GM18507 (cell line): ENCODE measurements at regions not wholly inside any gene's neighbourhood (a gene's known extent, or its start where the extent isn't known, plus 50 kb on each side); places are given as distances from the start of the nearest gene placed in this dataset.

Experiments
- DNase-seq: peaks from one replicate; pipeline ENCODE4 v3.0.0; 2011; ENCODE audit warnings: low read depth; ENCODE audit not compliant: insufficient read length; ENCODE audit errors: extremely low spot score
- FAIRE-seq: peaks from 2 replicates; lab custom pipeline; 2011; peaks lifted over from hg19 to GRCh38; lab: Jason Lieb, UNC

DNA sequence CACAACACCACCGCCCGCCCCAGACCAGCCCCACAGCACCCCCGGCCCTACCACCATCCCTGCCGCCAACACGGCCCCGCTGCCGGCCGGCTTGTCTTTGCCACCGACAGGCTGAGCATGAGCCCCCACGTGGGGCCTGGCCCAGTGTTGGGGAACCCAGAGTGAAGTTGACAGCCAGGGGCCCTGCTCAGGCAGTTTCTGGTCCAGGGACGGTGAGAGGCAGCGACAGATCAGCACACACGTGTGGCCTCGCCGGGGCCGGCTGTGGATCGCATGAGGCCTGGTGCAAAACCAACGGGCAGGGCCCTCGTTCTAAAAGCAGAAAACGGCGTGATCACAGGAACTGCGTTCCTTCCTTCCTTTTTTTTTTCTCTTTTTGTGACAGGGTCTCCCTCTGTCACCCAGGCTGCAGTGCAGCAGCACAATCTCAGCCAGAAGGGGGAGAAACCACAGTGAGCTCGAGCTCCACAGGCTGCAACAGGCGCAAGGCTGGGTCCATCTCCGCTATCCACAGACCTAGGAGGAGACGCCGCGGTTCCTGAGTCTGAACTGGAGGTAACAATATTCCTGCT, 50.5 kb upstream of the FBRSL1 start:
- no peak for DNase-seq
- no peak for FAIRE-seq

DNA sequence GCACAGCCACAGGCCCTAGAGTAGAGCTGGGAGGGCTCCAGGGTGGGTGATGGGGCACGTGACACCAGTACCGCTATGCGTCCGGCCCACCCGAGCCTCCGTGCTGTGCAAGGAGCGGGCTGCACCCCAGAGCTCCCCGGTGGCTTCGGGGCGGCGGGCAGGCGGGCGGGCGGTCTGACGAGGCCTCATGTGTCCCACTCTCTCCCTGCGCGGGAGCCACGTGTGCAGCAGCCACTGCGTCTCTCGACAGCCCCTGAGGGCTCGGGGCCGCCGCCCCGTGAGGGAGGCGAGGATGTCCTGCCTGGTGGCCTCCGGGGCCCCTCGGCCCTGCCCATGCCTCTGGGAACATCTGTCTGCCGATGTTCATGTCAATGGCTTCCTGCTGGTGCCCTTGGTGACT, 51.2 kb upstream of the FBRSL1 start:
- no peak for FAIRE-seq
- DNase-seq: no peak

DNA sequence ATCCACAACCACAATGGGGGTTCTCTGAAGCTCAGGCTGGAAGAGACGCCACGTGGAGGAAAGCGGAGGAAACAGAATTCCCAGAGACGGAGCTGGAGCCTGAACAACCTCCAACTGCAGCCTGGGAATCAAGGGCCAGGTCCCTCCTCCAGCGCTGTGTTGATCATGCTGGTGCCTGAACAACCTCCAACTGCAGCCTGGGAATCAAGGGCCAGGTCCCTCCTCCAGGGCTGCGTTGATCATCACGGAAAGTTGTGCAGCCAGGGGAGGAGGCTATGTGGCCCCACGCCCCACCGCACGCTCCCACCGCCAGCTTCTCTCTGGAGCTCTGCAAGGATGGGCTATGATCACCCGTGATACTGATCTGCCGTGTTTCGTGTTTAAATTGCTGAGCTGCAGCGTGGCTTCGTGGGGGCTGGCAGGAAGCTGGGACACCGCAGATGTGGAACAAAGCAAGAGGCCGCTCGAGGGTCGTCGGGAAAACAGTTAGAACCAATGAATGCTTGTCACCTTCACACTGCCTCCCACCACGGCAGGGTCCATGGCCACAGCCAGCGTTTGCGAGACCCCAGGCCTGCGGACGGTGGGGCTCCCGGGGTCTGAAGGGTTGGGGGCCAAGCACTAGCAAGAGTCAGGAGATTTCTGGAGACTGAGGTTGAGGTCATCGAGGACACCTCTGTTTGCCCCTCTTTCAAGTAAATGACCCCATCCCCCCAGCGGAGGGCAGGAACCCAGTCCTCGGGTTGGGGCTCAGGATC, 51.8 kb upstream of the FBRSL1 start:
- no peak for DNase-seq
- no peak for FAIRE-seq

DNA sequence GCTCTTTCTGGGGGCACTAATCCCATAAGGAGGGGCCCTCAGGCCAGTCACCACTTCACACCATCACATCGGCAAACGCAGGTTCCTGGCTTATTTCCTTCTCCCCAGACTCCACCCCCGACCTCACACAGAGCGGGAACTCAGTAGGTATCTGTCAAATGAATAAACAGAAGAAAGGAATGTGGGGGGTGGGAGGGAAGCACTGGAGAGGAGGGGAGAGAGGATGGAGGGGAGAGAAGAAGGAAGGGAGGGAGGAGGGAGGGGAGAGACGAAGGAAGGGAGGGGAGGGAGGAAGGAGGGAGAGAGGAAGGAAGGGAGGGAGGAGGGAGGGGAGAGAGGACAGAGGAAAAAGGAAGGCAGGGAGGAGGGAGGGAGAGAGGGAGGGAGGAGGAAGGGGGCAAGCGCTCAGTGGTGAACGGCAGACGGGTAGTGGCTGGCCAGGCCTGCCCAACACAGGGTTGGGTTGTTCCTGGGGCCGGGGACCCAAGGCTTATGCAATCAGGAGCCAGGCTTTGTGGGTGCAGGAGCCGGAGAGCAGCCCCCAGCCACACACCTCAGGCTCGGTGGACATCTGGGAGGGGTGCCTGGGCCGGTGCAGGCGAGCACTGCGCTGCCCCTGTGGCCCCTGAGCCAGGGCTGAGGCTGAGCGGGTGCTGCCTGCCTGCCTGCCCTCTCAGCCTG, 52.6 kb upstream of the FBRSL1 start:
- DNase-seq (no peak), FAIRE-seq (no peak)

DNA sequence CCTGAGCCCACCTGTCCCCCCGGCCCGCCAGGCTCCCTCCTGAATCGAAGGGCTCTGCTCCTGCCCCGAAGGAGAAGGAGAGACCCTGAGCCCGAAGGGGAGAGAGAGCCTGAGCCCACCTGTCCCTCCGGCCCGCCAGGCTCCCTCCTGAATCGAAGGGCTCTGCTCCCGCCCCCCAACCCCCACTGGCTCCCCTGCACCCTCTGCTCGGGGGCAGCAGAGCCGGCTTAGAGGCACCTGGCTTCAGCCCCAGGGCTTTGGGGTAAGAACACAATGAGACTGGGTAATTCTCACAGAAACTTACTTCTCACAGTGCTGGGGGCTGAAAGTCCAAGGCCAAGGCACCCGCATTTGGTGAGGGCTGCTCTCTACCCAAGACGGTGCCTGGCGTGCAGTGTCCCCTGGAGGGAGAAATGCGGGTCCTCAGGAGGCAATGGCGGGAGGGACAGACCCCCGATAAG, 53.1 kb upstream of the FBRSL1 start:
- FAIRE-seq: no peak

DNA sequence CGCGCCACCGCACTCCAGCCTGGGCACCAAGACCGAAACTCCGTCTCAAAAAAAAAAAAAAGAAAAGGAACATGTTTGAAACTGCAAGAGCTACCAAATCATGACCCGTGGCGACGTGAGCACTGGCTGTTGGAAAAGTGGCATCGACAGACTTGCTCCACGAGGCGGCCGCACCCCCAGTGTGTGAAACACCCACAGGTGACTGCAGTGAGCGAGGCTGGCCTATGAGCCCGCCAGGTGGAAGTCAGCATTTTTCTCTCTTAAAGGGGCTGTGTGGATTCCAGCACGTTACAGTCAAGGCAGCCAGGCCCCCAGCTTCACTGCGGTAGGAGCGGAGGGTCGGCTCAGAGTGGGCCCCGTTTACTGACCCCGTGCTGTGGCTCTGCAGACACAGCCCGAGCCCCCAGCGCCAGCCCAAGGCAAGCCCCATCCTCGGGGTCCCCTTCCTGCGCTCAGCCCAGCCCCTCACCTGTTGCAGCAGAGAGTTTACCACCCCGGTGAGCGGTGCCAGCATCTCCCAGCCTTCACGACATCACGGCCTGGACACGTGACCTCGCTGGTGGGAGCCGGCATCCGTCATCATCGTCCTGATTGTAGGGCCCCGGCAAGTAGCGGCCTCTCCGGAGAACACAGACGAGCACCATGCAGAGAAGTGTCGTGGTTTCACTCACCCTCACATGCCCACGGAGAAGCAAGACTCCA, 54.3 kb upstream of the FBRSL1 start:
- FAIRE-seq (no peak), DNase-seq (no peak)

More for the DNA sequence above, 53.1 kb upstream of the FBRSL1 start:
- no peak for DNase-seq

DNA sequence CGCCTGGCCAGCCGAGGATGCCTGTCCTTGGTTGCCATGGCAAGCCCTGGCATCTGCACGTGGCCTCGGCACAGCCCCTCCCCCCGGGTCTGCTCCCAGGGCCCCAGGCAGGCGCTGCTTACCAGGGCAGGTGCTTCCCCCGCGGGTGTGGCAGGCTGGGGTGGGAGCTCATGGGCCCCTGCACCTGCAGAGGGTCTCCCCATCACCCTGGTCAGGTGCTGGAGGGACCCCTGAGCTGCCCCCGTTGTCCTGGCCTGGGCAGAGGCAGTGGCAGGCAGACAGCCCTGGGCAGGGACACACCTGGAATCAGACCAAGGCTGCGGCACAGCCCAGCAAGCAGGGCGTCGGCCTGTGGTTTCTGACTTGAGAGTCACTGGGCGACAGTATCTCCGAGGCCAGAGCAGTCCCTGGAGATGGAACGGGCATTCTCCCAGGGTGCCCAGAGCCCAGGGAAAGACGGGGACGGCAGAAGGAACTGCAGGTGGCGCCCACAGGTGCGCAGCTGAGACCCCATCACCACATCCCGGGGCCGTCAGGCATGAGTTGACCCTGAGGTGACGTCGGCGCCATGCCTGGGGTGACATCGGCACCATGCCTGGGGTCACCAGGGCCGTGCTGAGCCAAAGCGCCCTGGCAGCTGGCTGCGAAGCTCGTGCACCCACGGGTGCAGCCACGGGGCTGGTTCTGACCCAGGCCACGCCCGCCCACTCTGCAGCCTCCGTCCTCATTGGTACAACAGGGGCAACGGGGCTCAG, 56.1 kb upstream of the FBRSL1 start:
- DNase-seq (no peak), FAIRE-seq (no peak)

DNA sequence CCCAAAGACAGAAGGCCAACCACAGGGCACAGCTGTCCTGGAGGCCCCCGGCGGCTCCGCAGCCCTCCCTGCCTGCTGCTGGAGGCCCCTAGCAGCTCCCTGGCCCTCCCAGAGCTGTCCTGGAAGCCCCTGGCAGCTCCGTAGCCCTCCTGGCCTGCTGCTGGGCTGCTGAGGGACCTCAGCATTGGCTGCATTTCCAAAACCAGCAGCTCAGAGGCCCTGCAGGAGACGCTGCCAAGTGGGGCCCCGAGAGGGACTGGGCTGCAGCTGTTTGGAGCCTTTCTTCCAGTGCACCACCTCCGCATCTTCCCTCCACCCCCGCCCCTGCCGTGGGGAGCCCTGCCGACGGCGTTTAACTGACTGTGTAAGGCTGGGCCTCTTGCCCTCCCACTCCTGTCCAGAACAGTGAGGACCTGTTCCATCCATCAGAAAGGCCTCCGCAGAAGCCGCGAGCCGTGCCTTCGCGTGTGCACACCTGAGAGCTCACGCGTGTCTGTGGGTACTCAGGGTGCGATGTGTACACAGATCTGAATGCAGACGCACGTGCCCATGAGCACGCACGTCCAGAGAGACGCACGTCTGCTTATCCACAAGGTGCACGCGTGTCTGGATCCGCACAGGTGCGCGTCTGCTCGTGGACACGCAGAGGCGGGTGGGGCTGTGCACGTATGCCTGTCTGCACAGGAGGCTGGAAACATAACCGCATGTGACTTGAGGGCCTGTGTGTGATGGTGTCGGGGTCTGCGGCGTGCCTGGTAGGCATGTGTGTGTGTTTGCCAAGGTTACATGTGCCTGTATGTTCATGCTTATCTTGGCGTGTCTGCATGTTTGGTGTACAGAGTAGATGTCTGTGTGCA, 57.0 kb upstream of the FBRSL1 start:
- FAIRE-seq: no peak
- no peak for DNase-seq

DNA sequence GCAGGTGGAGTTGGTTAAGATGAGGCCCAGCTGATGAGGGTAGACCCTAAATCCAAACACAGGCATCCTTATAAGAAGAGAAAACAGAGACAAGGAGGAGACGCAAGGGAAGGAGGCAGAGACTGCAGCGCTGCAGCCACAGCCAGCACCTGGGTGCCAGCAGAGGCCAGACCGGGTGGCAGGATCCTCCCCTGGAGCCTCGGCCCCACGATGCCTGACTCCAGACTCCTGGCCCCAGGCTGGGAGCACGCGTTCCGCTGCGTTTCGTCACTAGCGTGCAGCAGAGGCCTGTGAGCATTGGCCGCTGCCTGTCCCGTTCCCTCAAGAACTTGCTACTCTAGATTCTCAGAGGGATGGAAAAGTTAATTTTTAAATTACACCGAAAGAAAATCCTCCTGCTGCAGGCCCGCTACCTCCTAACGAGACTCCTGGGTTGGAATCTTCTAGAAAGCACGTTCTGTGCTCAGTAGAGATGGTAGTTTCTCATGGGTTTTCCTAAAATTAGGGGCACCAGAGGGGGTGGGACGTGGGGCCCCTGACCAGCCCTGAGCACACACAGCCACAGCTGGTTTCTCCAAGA, 57.7 kb upstream of the FBRSL1 start:
- DNase-seq: no peak
- FAIRE-seq: no peak

DNA sequence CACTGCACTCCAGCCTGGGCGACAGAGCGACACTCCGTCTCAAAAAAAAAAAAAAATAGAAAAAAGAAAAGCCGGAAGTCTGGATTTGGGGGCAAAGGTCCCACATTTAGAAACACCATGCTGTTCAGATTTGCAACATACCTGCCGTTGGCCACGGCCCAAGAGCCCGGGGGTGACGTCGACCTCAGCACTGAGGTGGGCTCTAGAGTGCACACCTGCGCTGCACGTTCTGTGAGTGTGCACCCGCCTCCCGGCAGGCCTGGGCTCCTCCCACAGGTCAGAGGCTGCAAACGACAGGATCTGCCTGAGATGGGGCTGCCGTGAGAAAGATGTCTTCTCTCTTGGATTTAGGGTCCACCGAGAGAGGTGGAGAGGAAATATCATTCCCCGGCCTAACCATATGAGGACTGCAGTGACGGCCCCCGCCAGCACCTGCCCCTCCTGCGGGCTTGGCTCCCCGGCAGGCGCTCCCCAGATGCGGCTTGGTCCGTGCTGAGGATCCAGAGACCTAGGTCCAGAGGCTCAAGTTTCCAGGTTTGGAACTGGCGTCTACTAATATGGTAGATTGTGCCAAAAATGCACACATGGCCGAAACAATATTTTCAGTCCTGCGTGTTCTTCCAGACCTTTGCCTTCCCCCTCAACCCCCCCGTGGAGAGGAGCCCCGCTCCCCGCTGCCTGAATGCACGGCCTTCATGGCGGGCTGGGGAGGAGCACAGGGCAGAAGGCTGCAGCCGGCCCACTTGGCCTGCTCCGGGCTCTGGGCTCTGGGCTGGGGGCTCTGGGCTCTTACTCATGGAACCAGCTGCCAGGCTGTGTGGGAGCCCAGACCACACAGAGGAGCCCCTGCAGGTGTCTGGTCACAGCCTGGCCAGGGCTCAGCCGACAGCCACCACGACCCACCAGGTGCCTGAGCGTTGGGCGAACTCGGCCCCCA, 58.8 kb upstream of the FBRSL1 start:
- FAIRE-seq (no peak), DNase-seq (no peak)

DNA sequence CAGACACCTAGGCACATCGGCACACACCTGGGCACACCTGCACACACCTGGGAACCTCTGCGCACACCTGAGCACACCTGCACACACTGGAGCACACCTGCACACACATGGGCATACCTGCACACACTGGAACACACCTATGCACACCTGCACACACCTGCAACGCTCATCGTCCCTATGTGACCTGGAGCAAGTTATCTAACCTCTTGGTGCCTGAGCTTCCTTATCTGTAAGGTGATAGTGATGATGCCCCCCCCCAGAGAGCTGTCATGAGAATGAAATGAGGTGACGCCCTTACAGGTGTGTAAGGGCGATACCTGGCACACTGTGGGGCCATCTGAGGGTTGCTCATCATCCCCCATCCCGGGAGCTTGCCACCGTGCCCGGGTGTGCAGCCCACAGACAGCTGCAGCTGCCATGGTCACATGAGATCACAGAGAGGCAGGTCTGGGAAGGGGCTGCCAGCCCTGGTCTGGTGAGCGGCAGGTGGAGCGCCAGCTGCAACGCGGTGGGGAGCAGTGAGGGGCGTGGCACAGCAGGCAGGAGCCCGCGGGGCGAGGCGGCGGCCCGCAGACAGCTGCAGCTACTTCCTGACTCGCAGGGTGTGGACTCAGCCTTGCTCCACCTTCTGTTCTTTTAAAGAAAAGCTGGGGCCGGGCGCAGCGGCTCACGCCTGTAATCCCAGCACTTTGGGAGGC, 59.9 kb upstream of the FBRSL1 start:
- FAIRE-seq: no peak
- DNase-seq: no peak

DNA sequence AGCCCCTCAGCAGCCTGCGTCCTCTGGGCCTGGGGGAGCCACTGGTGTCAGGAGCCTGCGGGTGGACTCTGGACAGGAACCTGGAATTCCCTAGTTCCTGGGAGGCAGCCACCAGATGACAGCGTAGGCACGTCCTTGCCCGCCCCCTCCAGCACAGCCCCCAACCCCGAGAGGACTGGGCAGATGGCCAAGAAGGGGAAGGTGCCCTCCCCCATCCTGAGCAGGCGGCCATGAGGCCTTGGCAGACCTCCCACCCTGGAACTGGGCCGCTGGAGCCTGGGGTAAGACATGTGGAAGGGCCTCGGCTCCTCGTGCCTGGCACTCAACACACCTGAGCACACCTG, 60.4 kb upstream of the FBRSL1 start:
- no peak for FAIRE-seq
- DNase-seq: no peak

DNA sequence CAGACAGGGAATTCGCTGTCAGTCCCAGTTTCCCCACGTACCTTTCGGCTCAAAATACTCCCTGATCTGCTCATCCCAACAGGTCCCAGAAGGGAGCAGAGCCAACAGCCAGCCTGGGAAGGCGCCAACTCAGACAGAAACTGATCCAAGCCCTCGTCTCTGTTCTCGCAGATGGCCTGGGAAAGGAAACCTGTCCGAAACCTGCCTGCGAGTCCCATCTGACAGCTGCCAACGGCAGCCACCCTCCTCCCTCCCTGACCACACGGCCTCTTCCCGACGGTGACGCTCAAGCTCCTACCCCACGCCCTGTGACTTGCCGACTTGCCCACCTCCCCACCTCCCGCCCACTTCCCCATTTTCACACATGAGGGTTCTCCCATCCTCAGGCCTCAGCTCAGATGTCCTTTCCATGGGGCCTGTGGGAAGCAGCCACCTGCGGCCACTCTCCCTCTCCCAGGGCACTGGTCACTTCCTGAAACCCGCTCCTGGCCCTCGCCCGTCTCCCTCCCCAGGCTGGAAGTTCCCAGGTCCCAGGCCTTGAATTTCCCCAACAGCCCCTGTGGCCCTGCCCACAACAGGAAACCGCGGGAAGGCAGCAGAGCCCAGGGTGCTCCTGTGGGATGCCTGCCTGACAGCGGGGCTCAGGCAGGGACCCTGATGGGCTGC, 60.9 kb upstream of the FBRSL1 start:
- DNase-seq: no peak
- no peak for FAIRE-seq

DNA sequence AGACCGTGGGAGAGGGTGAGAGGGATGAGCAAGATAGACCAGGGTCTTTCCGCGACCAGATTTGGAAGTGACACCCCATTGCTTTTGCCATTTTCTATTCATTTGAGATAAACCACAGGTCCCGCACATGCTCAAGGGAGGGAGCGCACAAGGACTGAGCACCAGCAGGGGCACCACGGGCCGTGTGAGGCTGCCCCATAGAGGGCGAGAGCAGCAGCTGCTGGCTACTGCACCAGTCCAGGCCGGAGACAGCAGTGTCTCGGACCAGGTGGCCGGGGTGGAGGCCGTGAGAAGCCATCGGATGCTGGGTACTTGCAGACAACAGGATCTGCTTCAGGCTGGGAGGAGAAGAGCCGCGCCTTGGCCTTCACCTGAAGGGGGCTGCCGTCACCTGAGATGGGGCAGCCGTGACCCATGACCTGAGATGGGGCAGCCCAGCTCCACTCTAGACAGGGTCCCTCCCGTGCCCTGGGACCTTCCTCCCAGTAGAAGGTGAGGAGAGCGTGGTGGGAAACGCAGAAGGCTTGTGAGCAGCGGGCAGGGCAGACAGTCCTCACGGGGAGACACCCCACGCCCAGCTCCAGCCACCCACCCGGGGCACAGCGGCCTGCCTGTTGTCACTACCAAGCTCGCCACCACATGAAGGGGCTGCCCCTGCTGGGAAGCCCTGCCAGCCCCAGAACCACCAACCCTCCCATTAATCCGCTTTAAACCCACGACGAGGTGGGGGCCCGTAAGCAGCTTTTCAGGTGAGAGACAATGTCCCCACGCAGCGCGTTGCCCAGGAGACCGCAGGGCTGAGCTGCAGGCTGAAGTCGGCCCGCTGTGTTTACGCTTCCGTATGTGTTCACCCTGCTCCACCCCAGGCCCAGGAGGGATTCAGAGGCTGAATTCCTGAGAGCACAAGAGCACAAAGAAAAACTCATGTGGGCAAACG, 61.7 kb upstream of the FBRSL1 start:
- FAIRE-seq (no peak), DNase-seq (no peak)

DNA sequence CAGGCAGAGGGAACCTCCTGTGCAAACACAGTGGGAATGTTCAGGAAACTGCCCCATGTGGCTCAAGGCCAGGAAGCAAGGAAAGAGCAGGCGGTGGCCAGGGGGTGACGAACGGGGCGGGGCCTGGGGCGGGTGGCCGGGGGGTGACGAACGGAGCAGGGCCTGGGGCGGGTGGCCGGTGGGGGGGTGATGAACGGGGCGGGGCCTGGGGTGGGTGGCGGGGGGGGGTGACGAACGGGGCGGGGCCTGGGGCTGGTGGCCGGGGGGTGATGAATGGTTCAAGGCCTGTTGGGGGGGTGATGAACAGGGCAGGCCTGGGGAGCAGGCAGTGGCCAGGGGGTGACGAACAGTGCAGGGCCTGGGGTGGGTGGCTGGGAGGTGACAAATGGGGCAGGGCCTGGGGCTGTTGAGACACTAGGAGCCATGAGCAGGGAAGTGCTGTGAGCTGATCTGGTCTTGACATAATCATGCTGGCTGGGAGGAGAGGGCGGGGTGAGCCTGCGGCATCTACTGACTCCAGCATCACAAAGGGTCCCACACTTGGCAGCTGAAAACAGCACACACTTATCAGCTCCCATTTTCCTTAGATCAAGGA, 62.7 kb upstream of the FBRSL1 start:
- FAIRE-seq: no peak
- no peak for DNase-seq
